ENCODE measurements at regions not wholly inside any gene's neighbourhood (a gene's known extent, or its start where the extent isn't known, plus 50 kb on each side); places are given as distances from the start of the nearest gene placed in this dataset.

DNA sequence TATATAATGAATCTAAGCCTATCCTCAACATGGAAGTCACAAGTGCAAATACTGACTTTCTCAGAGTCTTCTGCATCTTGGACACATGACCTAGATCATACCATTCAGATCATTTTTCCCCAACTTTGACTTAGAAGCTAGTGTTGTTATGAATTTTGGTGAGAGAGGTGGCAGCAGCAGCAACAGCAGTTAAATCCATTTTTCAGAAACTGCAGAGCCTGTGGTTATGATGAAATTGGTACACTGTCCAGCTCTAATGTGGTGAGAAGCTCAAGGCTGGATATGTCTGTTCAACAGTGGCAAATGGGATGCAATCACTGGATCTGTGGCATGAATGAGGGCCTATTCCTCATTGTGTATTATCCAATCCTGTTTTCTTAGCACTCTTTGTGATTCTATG, 290.1 kb upstream of the SATB1 start:
- TF ChIP-seq, protein P1, sequence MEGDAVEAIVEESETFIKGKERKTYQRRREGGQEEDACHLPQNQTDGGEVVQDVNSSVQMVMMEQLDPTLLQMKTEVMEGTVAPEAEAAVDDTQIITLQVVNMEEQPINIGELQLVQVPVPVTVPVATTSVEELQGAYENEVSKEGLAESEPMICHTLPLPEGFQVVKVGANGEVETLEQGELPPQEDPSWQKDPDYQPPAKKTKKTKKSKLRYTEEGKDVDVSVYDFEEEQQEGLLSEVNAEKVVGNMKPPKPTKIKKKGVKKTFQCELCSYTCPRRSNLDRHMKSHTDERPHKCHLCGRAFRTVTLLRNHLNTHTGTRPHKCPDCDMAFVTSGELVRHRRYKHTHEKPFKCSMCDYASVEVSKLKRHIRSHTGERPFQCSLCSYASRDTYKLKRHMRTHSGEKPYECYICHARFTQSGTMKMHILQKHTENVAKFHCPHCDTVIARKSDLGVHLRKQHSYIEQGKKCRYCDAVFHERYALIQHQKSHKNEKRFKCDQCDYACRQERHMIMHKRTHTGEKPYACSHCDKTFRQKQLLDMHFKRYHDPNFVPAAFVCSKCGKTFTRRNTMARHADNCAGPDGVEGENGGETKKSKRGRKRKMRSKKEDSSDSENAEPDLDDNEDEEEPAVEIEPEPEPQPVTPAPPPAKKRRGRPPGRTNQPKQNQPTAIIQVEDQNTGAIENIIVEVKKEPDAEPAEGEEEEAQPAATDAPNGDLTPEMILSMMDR (IDR thresholded peaks at IDR 0.05; ENCODE audit: low read depth, low read length, missing input control), result no peak
- TF ChIP-seq RAD21 (IDR thresholded peaks at IDR 0.05) (no peak), RXRA (IDR thresholded peaks at IDR 0.05) (no peak), SP1 (IDR thresholded peaks at IDR 0.05) (no peak), TAF1 (conservative IDR thresholded peaks at IDR 0.05) (no peak), GABPA (IDR thresholded peaks at IDR 0.05 in 1 of 2, conservative IDR thresholded peaks at IDR 0.05 in 1 of 2) (no peak), HNF4G (IDR thresholded peaks at IDR 0.05) (no peak), REST (IDR thresholded peaks at IDR 0.05) (no peak), FOXA1 (IDR thresholded peaks at IDR 0.05) (no peak), MAX (IDR thresholded peaks at IDR 0.05) (no peak), EGR1 (IDR thresholded peaks at IDR 0.05; ENCODE audit: low read depth in 2 of 2) (no peak), ZBTB33 (IDR thresholded peaks at IDR 0.05) (no peak), HNF4A (conservative IDR thresholded peaks at IDR 0.05) (no peak)

Measured in liver (tissue), 3 donors.